Subcutaneous abdominal adipose tissue (tissue), 5 donors: ENCODE measurements at regions not wholly inside any gene's neighbourhood (a gene's known extent, or its start where the extent isn't known, plus 50 kb on each side); places are given as distances from the start of the nearest gene placed in this dataset.

Experiments used
- H3K27ac ChIP-seq: one replicate; pipeline ENCODE4 v1.7.0; 2013; ENCODE audit warnings: low read depth, mild to moderate bottlenecking, inconsistent platforms, low read length, moderate library complexity
- H3K27me3 ChIP-seq, 5 donors: one replicate each; pipeline ENCODE4 v1.7.0; 2013; ENCODE audit warnings: low read length in 5 of 5, inconsistent platforms in 1 of 5; ENCODE audit not compliant: control insufficient read depth in 5 of 5, insufficient read depth in 4 of 5
- H3K36me3 ChIP-seq, 5 donors: one replicate each; pipeline ENCODE4 v1.7.0; 2013; ENCODE audit warnings: low read length in 5 of 5; ENCODE audit not compliant: control insufficient read depth in 5 of 5, insufficient read depth in 5 of 5
- H3K4me1 ChIP-seq, 5 donors: one replicate each; pipeline ENCODE4 v1.7.0; 2013; ENCODE audit warnings: low read length in 5 of 5, mild to moderate bottlenecking in 3 of 5, moderate library complexity in 1 of 5; ENCODE audit not compliant: control insufficient read depth in 5 of 5, insufficient read depth in 5 of 5
- H3K4me3 ChIP-seq, 5 donors: one replicate each; pipeline ENCODE4 v1.7.0; 2013; ENCODE audit warnings: low read length in 5 of 5, low read depth in 1 of 5
- H3K9ac ChIP-seq, 5 donors: one replicate each; pipeline ENCODE4 v1.7.0; 2013; ENCODE audit warnings: low read length in 5 of 5, mild to moderate bottlenecking in 4 of 5, moderate library complexity in 3 of 5
- H3K9me3 ChIP-seq, 5 donors: one replicate each; pipeline ENCODE4 v1.7.0; 2013; ENCODE audit warnings: low read length in 5 of 5; ENCODE audit not compliant: control insufficient read depth in 5 of 5
- donor health status: healthy.
- donor health status: healthy.
- donor health status: healthy.
- donor health status: healthy.
- donor health status: healthy.

- Histone ChIP-seq H3K4me3 (no peak overlapping the region), H3K4me1 (no peaks in the 10 kb centered on the region), H3K27me3 (no peaks in the 10 kb centered on the region), H3K36me3 (no peaks in the 10 kb centered on the region), H3K9ac (no peak overlapping the region), H3K9me3 (no peaks in the 10 kb centered on the region), H3K27ac (no peak overlapping the region)
These were observed 147.9 kb upstream of the TFPI start for GRCh38 chr2:187702157-187702556.

- Histone ChIP-seq H3K36me3 (no peaks in the 10 kb centered on the region), H3K4me3 (no peak overlapping the region), H3K9ac (no peak overlapping the region), H3K4me1 (no peaks in the 10 kb centered on the region), H3K27me3 (no peaks in the 10 kb centered on the region), H3K27ac (no peak overlapping the region), H3K9me3 (no peaks in the 10 kb centered on the region)
These were observed 154.0 kb upstream of the TFPI start for GRCh38 chr2:187708272-187708671.

GRCh38 chr2:187709065-187709464 lies 154.8 kb upstream of the TFPI start:
- Histone ChIP-seq H3K36me3 (no peaks in the 10 kb centered on the region), H3K4me1 (no peaks in the 10 kb centered on the region), H3K27me3 (no peaks in the 10 kb centered on the region), H3K9ac (no peak overlapping the region), H3K27ac (no peak overlapping the region), H3K4me3 (no peak overlapping the region), H3K9me3 (no peaks in the 10 kb centered on the region)

- Histone ChIP-seq H3K9ac (no peak overlapping the region), H3K9me3 (no peaks in the 10 kb centered on the region), H3K36me3 (no peaks in the 10 kb centered on the region), H3K4me1 (no peaks in the 10 kb centered on the region), H3K27me3 (no peaks in the 10 kb centered on the region), H3K4me3 (no peak overlapping the region), H3K27ac (no peak overlapping the region)
These were observed 156.7 kb upstream of the TFPI start for GRCh38 chr2:187710791-187711521.

- Histone ChIP-seq H3K27ac (no peak overlapping the region), H3K36me3 (no peaks in the 10 kb centered on the region), H3K4me3 (no peak overlapping the region), H3K9ac (no peak overlapping the region), H3K27me3 (no peaks in the 10 kb centered on the region), H3K9me3 (peaks cover 0 to under 1% (median 0%) of the 10 kb centered on the region in 5 donors), H3K4me1 (no peaks in the 10 kb centered on the region)
These were observed 161.4 kb upstream of the TFPI start for GRCh38 chr2:187715590-187715989.

GRCh38 chr2:187716301-187716700 lies 162.1 kb upstream of the TFPI start:
- peaks cover 0 to 3% (median 0%) of the 10 kb centered on the region in 5 donors for H3K9me3 ChIP-seq
- no peaks in the 10 kb centered on the region for H3K36me3 ChIP-seq
- no peak overlapping the region for H3K27ac ChIP-seq
- no peaks in the 10 kb centered on the region for H3K4me1 ChIP-seq
- no peak overlapping the region for H3K9ac ChIP-seq
- no peak overlapping the region for H3K4me3 ChIP-seq
- H3K27me3 ChIP-seq, result no peaks in the 10 kb centered on the region

GRCh38 chr2:187718092-187718491 lies 163.9 kb upstream of the TFPI start:
- no peaks in the 10 kb centered on the region for H3K36me3 ChIP-seq
- peaks cover 0 to 3% (median 0%) of the 10 kb centered on the region in 5 donors for H3K9me3 ChIP-seq
- no peak overlapping the region for H3K4me3 ChIP-seq
- H3K27me3 ChIP-seq, result no peaks in the 10 kb centered on the region
- no peak overlapping the region for H3K9ac ChIP-seq
- H3K4me1 ChIP-seq, result no peaks in the 10 kb centered on the region
- H3K27ac ChIP-seq, result no peak overlapping the region

- H3K27ac ChIP-seq, result no peak overlapping the region
- H3K4me3 ChIP-seq, result no peak overlapping the region
- no peaks in the 10 kb centered on the region for H3K4me1 ChIP-seq
- no peaks in the 10 kb centered on the region for H3K27me3 ChIP-seq
- no peak overlapping the region for H3K9ac ChIP-seq
- H3K9me3 ChIP-seq, result peaks cover 0 to 3% (median 0%) of the 10 kb centered on the region in 5 donors
- no peaks in the 10 kb centered on the region for H3K36me3 ChIP-seq
These were observed 165.3 kb upstream of the TFPI start for GRCh38 chr2:187719510-187719909.

GRCh38 chr2:187748958-187749357 lies 194.7 kb upstream of the TFPI start:
- Histone ChIP-seq H3K36me3 (no peaks in the 10 kb centered on the region), H3K27ac (no peak overlapping the region), H3K4me1 (no peaks in the 10 kb centered on the region), H3K27me3 (peaks cover 0 to 3% (median 0%) of the 10 kb centered on the region in 5 donors), H3K9me3 (peaks cover 0 to 4% (median 0%) of the 10 kb centered on the region in 5 donors), H3K4me3 (no peak overlapping the region), H3K9ac (no peak overlapping the region)

GRCh38 chr2:187749804-187750431 lies 195.7 kb upstream of the TFPI start:
- peaks cover 0 to 4% (median 0%) of the 10 kb centered on the region in 5 donors for H3K9me3 ChIP-seq
- H3K4me3 ChIP-seq, result no peak overlapping the region
- H3K9ac ChIP-seq, result no peak overlapping the region
- no peaks in the 10 kb centered on the region for H3K36me3 ChIP-seq
- H3K27ac ChIP-seq, result no peak overlapping the region
- H3K4me1 ChIP-seq, result no peaks in the 10 kb centered on the region
- H3K27me3 ChIP-seq, result peaks cover 0 to 3% (median 0%) of the 10 kb centered on the region in 5 donors
